HEK293 (cell line): ENCODE measurements at regions not wholly inside any gene's neighbourhood (a gene's known extent, or its start where the extent isn't known, plus 50 kb on each side); places are given as distances from the start of the nearest gene placed in this dataset.

Source experiments
- CTCF ChIA-PET: fragments of 350-600 bp; formaldehyde crosslinking; extraction: SDS; loops from one replicate; lab custom pipeline; 2021; ENCODE audit warnings: antibody characterized with exemption; lab: Yijun Ruan, JAX
- POLR2A ChIA-PET: fragments of 300-600 bp; formaldehyde crosslinking; extraction: SDS; loops from one replicate; lab custom pipeline; 2020; ENCODE audit warnings: antibody characterized with exemption, inconsistent platforms; lab: Yijun Ruan, JAX
- H3K27ac ChIP-seq: fragments of 200-500 bp; sonication (Bioruptor generic); 2 replicates; pipeline ENCODE4 v1.5.1; 2014; ENCODE audit warnings: low read depth, low read length, control low read depth, inconsistent platforms; ENCODE audit errors: extremely low read depth
- H3K36me3 ChIP-seq, 2 experiments: fragments of 200-500 bp in 1 of 2; sonication (Bioruptor generic) in 1 of 2; 1 replicate in 1 of 2; 2 replicates in 1 of 2; pipeline ENCODE4 v1.5.1; 2014 to 2017; ENCODE audit warnings: inconsistent platforms in 2 of 2, low read length in 2 of 2; ENCODE audit not compliant: control insufficient read depth in 2 of 2, insufficient read depth in 1 of 2
- H3K4me1 ChIP-seq: fragments of 200-500 bp; sonication (Bioruptor generic); 2 replicates; pipeline ENCODE4 v1.5.1; 2014; ENCODE audit warnings: mild to moderate bottlenecking, low read length, inconsistent platforms; ENCODE audit not compliant: control insufficient read depth, insufficient read depth
- H3K4me3 ChIP-seq: 2 replicates; pipeline ENCODE4 v1.5.1; 2011; ENCODE audit warnings: low read depth, mild to moderate bottlenecking, control low read depth, low read length, moderate library complexity
- H3K9me3 ChIP-seq: fragments of 200-500 bp; sonication (Bioruptor generic); 2 replicates; pipeline ENCODE4 v1.5.1; 2014; ENCODE audit warnings: low read depth, low read length, inconsistent platforms; ENCODE audit not compliant: control insufficient read depth, insufficient read depth
- BCL11A ChIP-seq: fragments of 450-650 bp; formaldehyde crosslinking; IDR thresholded peaks from 2 replicates; pipeline ENCODE4 v1.5.1; 2016; ENCODE audit warnings: low read depth, missing biosample characterization, missing genetic modification characterization
- HOXC10 ChIP-seq: sonication (generic); formaldehyde crosslinking; IDR thresholded peaks from 2 replicates; pipeline ENCODE4 v1.8.1; 2023; ENCODE audit warnings: mild to moderate bottlenecking, missing genetic modification reagents
- KLF7 ChIP-seq: fragments of 450-650 bp; formaldehyde crosslinking; IDR thresholded peaks from 2 replicates; pipeline ENCODE4 v1.5.1; 2016; ENCODE audit warnings: missing biosample characterization, missing genetic modification characterization, borderline replicate concordance
- OVOL3 ChIP-seq: fragments of 450-650 bp; formaldehyde crosslinking; IDR thresholded peaks from 2 replicates; pipeline ENCODE4 v1.5.1; 2016; ENCODE audit warnings: missing biosample characterization, missing genetic modification characterization
- SALL2 ChIP-seq: fragments of 450-650 bp; formaldehyde crosslinking; IDR thresholded peaks from 2 replicates; pipeline ENCODE4 v1.5.0; 2017; ENCODE audit warnings: missing biosample characterization, mild to moderate bottlenecking, missing genetic modification characterization, borderline replicate concordance
- ZBTB49 ChIP-seq: fragments of 450-650 bp; formaldehyde crosslinking; IDR thresholded peaks from 2 replicates; pipeline ENCODE4 v1.5.1; 2016; ENCODE audit warnings: missing biosample characterization, missing genetic modification characterization, low read depth
- ZNF155 ChIP-seq: fragments of 450-650 bp; formaldehyde crosslinking; IDR thresholded peaks from 2 replicates; pipeline ENCODE4 v1.5.1; 2016; ENCODE audit warnings: missing biosample characterization, missing genetic modification characterization
- ZNF24 ChIP-seq: fragments of 450-650 bp; formaldehyde crosslinking; IDR thresholded peaks from 2 replicates; pipeline ENCODE4 v1.5.1; 2016; ENCODE audit warnings: missing biosample characterization, missing genetic modification characterization
- ZNF362 ChIP-seq: fragments of 450-650 bp; formaldehyde crosslinking; IDR thresholded peaks from 2 replicates; pipeline ENCODE4 v1.5.1; 2016; ENCODE audit warnings: missing biosample characterization, missing genetic modification characterization
- ZNF449 ChIP-seq: fragments of 450-650 bp; formaldehyde crosslinking; IDR thresholded peaks from 2 replicates; pipeline ENCODE4 v1.5.1; 2017; ENCODE audit warnings: missing biosample characterization, mild to moderate bottlenecking, missing genetic modification characterization, moderate library complexity
- ZNF510 ChIP-seq: fragments of 450-650 bp; formaldehyde crosslinking; IDR thresholded peaks from 2 replicates; pipeline ENCODE4 v1.5.1; 2018; ENCODE audit warnings: mild to moderate bottlenecking, missing genetic modification characterization, missing biosample characterization; ENCODE audit not compliant: insufficient replicate concordance
- ZNF621 ChIP-seq: fragments of 450-650 bp; formaldehyde crosslinking; IDR thresholded peaks from 2 replicates; pipeline ENCODE4 v1.5.1; 2017; ENCODE audit warnings: missing biosample characterization, missing genetic modification characterization
- ZNF785 ChIP-seq: fragments of 450-650 bp; formaldehyde crosslinking; IDR thresholded peaks from 2 replicates; pipeline ENCODE4 v1.5.1; 2016; ENCODE audit warnings: missing biosample characterization, missing genetic modification characterization
- TF ChIP-seq, protein P1 (sequence below): sonication (generic); formaldehyde crosslinking; IDR thresholded peaks from 2 replicates; pipeline ENCODE4 v1.8.1; 2022; ENCODE audit warnings: mild to moderate bottlenecking, moderate library complexity, missing genetic modification reagents
- TF ChIP-seq, protein P2 (sequence below): fragments of 450-650 bp; formaldehyde crosslinking; IDR thresholded peaks from 2 replicates; pipeline ENCODE4 v1.5.1; 2016; ENCODE audit warnings: missing biosample characterization, missing genetic modification characterization
- TF ChIP-seq, protein P3 (sequence below): fragments of 450-650 bp; formaldehyde crosslinking; IDR thresholded peaks from 2 replicates; pipeline ENCODE4 v1.5.1; 2016; ENCODE audit warnings: missing biosample characterization, missing genetic modification characterization, borderline replicate concordance
- TF ChIP-seq, protein P4 (sequence below): fragments of 450-650 bp; formaldehyde crosslinking; IDR thresholded peaks from 2 replicates; pipeline ENCODE4 v1.5.1; 2017; ENCODE audit warnings: missing biosample characterization, missing genetic modification characterization

GRCh38 chr18:78228974-78229373 is 750.6 kb upstream of the SALL3 start:
- Histone ChIP-seq H3K36me3 (no peaks in the 10 kb centered on the region), H3K9me3 (no peaks in the 10 kb centered on the region), H3K4me1 (no peaks in the 10 kb centered on the region), H3K4me3 (no peak overlapping the region), H3K27ac (no peak overlapping the region)
- ChIA-PET POLR2A (no interaction called here), CTCF (no interaction called here)
- TF ChIP-seq, protein P1, sequence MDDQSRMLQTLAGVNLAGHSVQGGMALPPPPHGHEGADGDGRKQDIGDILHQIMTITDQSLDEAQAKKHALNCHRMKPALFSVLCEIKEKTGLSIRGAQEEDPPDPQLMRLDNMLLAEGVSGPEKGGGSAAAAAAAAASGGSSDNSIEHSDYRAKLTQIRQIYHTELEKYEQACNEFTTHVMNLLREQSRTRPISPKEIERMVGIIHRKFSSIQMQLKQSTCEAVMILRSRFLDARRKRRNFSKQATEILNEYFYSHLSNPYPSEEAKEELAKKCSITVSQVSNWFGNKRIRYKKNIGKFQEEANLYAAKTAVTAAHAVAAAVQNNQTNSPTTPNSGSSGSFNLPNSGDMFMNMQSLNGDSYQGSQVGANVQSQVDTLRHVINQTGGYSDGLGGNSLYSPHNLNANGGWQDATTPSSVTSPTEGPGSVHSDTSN (CRISPR knock-in tag): no peak
- TF ChIP-seq HOXC10 (CRISPR knock-in tag) (no peak), ZNF510 (tag by site-specific recombination) (no peak), SALL2 (tag by site-specific recombination) (no peak), ZNF449 (no peak), ZBTB49 (tag by site-specific recombination) (no peak), ZNF785 (tag by site-specific recombination) (no peak), ZNF155 (tag by site-specific recombination) (no peak), ZNF621 (tag by site-specific recombination) (no peak), BCL11A (tag by site-specific recombination) (no peak), ZNF362 (no peak), OVOL3 (tag by site-specific recombination) (no peak), KLF7 (no peak), ZNF24 (no peak)
- TF ChIP-seq, protein P2, sequence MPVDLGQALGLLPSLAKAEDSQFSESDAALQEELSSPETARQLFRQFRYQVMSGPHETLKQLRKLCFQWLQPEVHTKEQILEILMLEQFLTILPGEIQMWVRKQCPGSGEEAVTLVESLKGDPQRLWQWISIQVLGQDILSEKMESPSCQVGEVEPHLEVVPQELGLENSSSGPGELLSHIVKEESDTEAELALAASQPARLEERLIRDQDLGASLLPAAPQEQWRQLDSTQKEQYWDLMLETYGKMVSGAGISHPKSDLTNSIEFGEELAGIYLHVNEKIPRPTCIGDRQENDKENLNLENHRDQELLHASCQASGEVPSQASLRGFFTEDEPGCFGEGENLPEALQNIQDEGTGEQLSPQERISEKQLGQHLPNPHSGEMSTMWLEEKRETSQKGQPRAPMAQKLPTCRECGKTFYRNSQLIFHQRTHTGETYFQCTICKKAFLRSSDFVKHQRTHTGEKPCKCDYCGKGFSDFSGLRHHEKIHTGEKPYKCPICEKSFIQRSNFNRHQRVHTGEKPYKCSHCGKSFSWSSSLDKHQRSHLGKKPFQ (tag by site-specific recombination): no peak
- TF ChIP-seq, protein P3, sequence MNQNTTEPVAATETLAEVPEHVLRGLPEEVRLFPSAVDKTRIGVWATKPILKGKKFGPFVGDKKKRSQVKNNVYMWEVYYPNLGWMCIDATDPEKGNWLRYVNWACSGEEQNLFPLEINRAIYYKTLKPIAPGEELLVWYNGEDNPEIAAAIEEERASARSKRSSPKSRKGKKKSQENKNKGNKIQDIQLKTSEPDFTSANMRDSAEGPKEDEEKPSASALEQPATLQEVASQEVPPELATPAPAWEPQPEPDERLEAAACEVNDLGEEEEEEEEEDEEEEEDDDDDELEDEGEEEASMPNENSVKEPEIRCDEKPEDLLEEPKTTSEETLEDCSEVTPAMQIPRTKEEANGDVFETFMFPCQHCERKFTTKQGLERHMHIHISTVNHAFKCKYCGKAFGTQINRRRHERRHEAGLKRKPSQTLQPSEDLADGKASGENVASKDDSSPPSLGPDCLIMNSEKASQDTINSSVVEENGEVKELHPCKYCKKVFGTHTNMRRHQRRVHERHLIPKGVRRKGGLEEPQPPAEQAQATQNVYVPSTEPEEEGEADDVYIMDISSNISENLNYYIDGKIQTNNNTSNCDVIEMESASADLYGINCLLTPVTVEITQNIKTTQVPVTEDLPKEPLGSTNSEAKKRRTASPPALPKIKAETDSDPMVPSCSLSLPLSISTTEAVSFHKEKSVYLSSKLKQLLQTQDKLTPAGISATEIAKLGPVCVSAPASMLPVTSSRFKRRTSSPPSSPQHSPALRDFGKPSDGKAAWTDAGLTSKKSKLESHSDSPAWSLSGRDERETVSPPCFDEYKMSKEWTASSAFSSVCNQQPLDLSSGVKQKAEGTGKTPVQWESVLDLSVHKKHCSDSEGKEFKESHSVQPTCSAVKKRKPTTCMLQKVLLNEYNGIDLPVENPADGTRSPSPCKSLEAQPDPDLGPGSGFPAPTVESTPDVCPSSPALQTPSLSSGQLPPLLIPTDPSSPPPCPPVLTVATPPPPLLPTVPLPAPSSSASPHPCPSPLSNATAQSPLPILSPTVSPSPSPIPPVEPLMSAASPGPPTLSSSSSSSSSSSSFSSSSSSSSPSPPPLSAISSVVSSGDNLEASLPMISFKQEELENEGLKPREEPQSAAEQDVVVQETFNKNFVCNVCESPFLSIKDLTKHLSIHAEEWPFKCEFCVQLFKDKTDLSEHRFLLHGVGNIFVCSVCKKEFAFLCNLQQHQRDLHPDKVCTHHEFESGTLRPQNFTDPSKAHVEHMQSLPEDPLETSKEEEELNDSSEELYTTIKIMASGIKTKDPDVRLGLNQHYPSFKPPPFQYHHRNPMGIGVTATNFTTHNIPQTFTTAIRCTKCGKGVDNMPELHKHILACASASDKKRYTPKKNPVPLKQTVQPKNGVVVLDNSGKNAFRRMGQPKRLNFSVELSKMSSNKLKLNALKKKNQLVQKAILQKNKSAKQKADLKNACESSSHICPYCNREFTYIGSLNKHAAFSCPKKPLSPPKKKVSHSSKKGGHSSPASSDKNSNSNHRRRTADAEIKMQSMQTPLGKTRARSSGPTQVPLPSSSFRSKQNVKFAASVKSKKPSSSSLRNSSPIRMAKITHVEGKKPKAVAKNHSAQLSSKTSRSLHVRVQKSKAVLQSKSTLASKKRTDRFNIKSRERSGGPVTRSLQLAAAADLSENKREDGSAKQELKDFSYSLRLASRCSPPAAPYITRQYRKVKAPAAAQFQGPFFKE (tag by site-specific recombination): no peak
- TF ChIP-seq, protein P4, sequence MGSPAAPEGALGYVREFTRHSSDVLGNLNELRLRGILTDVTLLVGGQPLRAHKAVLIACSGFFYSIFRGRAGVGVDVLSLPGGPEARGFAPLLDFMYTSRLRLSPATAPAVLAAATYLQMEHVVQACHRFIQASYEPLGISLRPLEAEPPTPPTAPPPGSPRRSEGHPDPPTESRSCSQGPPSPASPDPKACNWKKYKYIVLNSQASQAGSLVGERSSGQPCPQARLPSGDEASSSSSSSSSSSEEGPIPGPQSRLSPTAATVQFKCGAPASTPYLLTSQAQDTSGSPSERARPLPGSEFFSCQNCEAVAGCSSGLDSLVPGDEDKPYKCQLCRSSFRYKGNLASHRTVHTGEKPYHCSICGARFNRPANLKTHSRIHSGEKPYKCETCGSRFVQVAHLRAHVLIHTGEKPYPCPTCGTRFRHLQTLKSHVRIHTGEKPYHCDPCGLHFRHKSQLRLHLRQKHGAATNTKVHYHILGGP (tag by site-specific recombination): no peak
